ENCODE measurements at regions not wholly inside any gene's neighbourhood (a gene's known extent, or its start where the extent isn't known, plus 50 kb on each side); places are given as distances from the start of the nearest gene placed in this dataset.

DNA sequence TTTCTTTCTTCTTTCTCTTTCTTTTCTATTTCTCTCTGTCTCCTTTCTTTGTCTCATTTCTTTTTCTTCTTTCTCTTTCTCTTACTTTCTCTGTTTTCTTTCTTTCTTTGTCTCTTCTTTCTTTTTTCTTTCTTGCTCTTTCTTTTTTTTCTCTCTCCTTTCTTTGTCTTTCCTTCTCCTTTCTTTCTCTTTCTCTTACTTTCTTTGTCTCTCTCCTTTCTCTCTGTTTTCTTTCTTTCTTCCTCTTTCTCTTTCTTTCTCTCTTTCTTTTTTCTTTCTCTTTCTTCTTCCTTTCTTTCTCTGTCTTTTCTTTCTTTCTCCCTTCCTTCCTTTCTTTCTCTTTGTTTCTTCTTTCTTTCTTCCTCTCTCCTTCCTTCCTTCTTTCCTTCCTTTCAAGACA, 184.8 kb downstream of the CRLF2 start:
- Histone ChIP-seq H2BK20ac (ENCODE audit: low read length) (no peak overlapping the region), H3K23me2 (ENCODE audit: low read depth, low read length) (no peaks in the 10 kb centered on the region), H3K4me3 (ENCODE audit: extremely low read depth in 1 of 4, insufficient read depth in 2 of 4, low read depth in 3 of 4, low read length in 4 of 4) (no peak overlapping the region), H3K18ac (ENCODE audit: extremely low read depth, low read length) (no peak overlapping the region), H4K91ac (replicated peaks; ENCODE audit: insufficient read length, low read length) (no peak overlapping the region), H2BK5ac (ENCODE audit: low read depth, low read length) (no peak overlapping the region), H3K4me1 (replicated peaks in 1 of 4; ENCODE audit: control insufficient read depth in 3 of 4, insufficient read depth in 4 of 4, low read length in 3 of 4) (no peaks in the 10 kb centered on the region), H3K9ac (replicated peaks in 1 of 4; ENCODE audit: extremely low read depth in 1 of 4, low read depth in 3 of 4, low read length in 3 of 4) (no peak overlapping the region), H3K14ac (ENCODE audit: insufficient read length) (no peak overlapping the region), H3K4me2 (ENCODE audit: insufficient read depth in 1 of 2, low read depth in 2 of 2, low read length in 2 of 2) (no peak overlapping the region), H4K5ac (ENCODE audit: insufficient read length, low read depth, low read length) (no peak overlapping the region), H3K9me3 (ENCODE audit: insufficient read depth in 2 of 2, low read depth in 1 of 2, low read length in 1 of 2) (no peaks in the 10 kb centered on the region), H4K20me1 (replicated peaks in 1 of 2; ENCODE audit: control insufficient read depth in 1 of 2, insufficient read depth in 2 of 2, low read length in 2 of 2) (no peaks in the 10 kb centered on the region), H3K36me3 (ENCODE audit: control insufficient read depth in 2 of 4, insufficient read depth in 4 of 4, low read length in 3 of 4) (no peaks in the 10 kb centered on the region), H3K56ac (replicated peaks; ENCODE audit: insufficient read length, low read depth, low read length) (no peak overlapping the region), H2BK15ac (ENCODE audit: low read length) (no peak overlapping the region), H2BK120ac (replicated peaks; ENCODE audit: low read depth, low read length) (no peak overlapping the region), H3K4ac (replicated peaks; ENCODE audit: insufficient read length, low read depth, low read length) (no peak overlapping the region), H3K79me2 (ENCODE audit: control insufficient read depth in 1 of 2, insufficient read depth in 2 of 2, low read length in 2 of 2) (no peaks in the 10 kb centered on the region), H3K27ac (ENCODE audit: low read depth, low read length) (no peak overlapping the region), H2AK5ac (ENCODE audit: low read depth, low read length) (no peak overlapping the region), H3K79me1 (ENCODE audit: low read depth, low read length) (no peaks in the 10 kb centered on the region), H2AFZ (ENCODE audit: low read length) (no peak overlapping the region), H3K23ac (ENCODE audit: insufficient read length) (no peak overlapping the region), H2BK12ac (ENCODE audit: low read depth, low read length) (no peak overlapping the region), H3K27me3 (replicated peaks in 1 of 4; ENCODE audit: control insufficient read depth in 3 of 4, extremely low read depth in 1 of 4, insufficient read depth in 3 of 4, low read length in 3 of 4) (no peaks in the 10 kb centered on the region), H4K8ac (ENCODE audit: extremely low read depth, insufficient read depth, low read length) (no peak overlapping the region)
- no peak for FAIRE-seq
- TF ChIP-seq RXRA (IDR thresholded peaks at IDR 0.05; ENCODE audit: insufficient read depth, low read depth, low read length) (no peak), NRF1 (IDR thresholded peaks at IDR 0.05; ENCODE audit: low read depth, low read length) (no peak)
- CTCF ChIA-PET (ENCODE audit: partially characterized antibody): no interaction called here
- DNase-seq (ENCODE audit: low read depth in 1 of 2, low spot score in 2 of 2): no peak
- POLR2A ChIA-PET (ENCODE audit: partially characterized antibody): no interaction called here

Measured in H1 (cell line).